Activated T-cell treated with anti-CD3 and anti-CD28 coated beads, Interleukin-2, amount 50 U/mL, for 72 hours (primary cell): ENCODE measurements at regions not wholly inside any gene's neighbourhood (a gene's known extent, or its start where the extent isn't known, plus 50 kb on each side); places are given as distances from the start of the nearest gene placed in this dataset.
A peak's percentile ranks its signal among the peaks of the same experiment; 100 is the strongest.

Source experiments
- ATAC-seq, 2 donors: fragments of 150-1000 bp; cut with Tn5 transposase; replicated peaks in 1 of 2; 2 replicates each; pipeline ENCODE4 v1.10.0; 2021; ENCODE audit warnings: moderate library complexity in 2 of 2, mild to moderate bottlenecking in 1 of 2
- DNase-seq, 2 donors: peaks; one replicate each; pipeline ENCODE4 v3.0.0; 2021 to 2022; ENCODE audit warnings: mixed read lengths in 1 of 2
- H3K27ac Mint-ChIP-seq: one replicate; pipeline ENCODE4 v1.8.0; 2022; ENCODE audit warnings: mild to moderate bottlenecking, moderate library complexity, mixed read lengths
- H3K27me3 Mint-ChIP-seq: one replicate; pipeline ENCODE4 v1.8.0; 2022; ENCODE audit warnings: low read depth, mixed read lengths
- H3K36me3 Mint-ChIP-seq, 2 donors: one replicate each; pipeline ENCODE4 v1.8.0; 2022; ENCODE audit warnings: mixed read lengths in 2 of 2, mild to moderate bottlenecking in 1 of 2; ENCODE audit not compliant: insufficient read depth in 2 of 2
- H3K4me1 Mint-ChIP-seq: one replicate; pipeline ENCODE4 v1.8.0; 2022; ENCODE audit warnings: low read depth, mixed read lengths
- H3K4me3 Mint-ChIP-seq, 2 donors: one replicate each; pipeline ENCODE4 v1.8.0; 2022; ENCODE audit warnings: mild to moderate bottlenecking in 2 of 2, mixed read lengths in 2 of 2, moderate library complexity in 2 of 2
- H3K9me3 Mint-ChIP-seq, 2 donors: one replicate each; pipeline ENCODE4 v1.8.0; 2022; ENCODE audit warnings: mixed read lengths in 2 of 2

- Mint-ChIP-seq H3K4me1 (peaks cover 12% of the 10 kb centered on the region), H3K9me3 (no peaks in the 10 kb centered on the region), H3K27me3 (no peaks in the 10 kb centered on the region), H3K27ac (peak overlapping the region; percentile 47), H3K4me3 (peak overlapping the region; percentile 63 to 75), H3K36me3 (no peaks in the 10 kb centered on the region)
- ATAC-seq (peak; percentile 63 to 73), DNase-seq (peak; percentile 50 to 56)
Observed at GRCh38 chr1:181398544-181398943, 84.8 kb upstream of the CACNA1E start.

GRCh38 chr1:181405584-181405983 is 77.7 kb upstream of the CACNA1E start:
- no peak for DNase-seq
- ATAC-seq: no peak
- no peak overlapping the region for H3K27ac Mint-ChIP-seq

DNA sequence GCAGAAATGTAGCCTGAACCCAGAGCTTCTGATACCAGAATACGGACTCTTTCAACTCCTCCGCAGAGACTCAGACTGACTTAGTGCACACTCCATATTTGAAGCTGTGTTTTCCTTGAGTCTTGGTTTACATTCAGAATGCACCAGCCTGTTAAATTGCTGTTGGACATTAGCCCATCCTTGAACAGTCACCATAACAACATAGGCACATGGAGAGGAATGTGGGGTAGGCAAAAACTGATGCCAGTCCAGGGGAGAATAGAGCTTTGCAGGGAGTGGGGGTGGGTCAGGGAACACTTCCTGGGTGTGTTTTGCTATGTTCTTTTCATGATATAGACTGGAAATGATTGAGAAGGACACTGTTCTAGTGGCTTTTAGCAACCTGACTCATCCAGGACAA is 76.3 kb upstream of the CACNA1E start:
- no peaks in the 10 kb centered on the region for H3K27me3 Mint-ChIP-seq
- H3K27ac Mint-ChIP-seq: no peak overlapping the region
- H3K4me1 Mint-ChIP-seq: peaks cover 17% of the 10 kb centered on the region
- peak in 1 of 2 donors; percentile 35 for ATAC-seq
- no peak for DNase-seq
- no peak overlapping the region for H3K4me3 Mint-ChIP-seq
- H3K36me3 Mint-ChIP-seq: no peaks in the 10 kb centered on the region
- no peaks in the 10 kb centered on the region for H3K9me3 Mint-ChIP-seq

More at GRCh38 chr1:181405584-181405983, 77.7 kb upstream of the CACNA1E start:
- H3K9me3 Mint-ChIP-seq: no peaks in the 10 kb centered on the region
- H3K36me3 Mint-ChIP-seq: no peaks in the 10 kb centered on the region
- no peaks in the 10 kb centered on the region for H3K27me3 Mint-ChIP-seq
- no peak overlapping the region for H3K4me3 Mint-ChIP-seq
- peaks cover 26% of the 10 kb centered on the region for H3K4me1 Mint-ChIP-seq

DNA sequence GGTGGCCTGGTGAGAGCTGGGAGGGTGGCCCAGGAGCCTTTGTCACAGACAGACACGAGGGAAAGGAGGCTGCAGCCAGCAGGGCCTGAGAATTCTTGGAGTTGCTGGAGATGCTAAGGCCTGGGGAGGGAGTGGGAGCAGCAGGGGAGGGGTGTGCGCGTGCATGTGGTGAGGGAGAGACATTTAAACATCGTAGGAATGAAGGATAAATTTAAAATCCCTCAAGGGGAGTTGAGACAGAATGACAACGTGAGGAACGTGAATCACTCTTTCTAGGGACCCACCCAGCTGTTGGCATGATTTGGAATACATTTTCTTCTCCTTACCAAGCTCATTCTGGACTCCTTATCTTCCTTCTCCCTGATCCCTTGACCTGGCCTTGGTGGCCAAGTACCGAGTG is 73.3 kb upstream of the CACNA1E start:
- DNase-seq (no peak), ATAC-seq (no peak)
- H3K9me3 Mint-ChIP-seq: no peaks in the 10 kb centered on the region
- no peaks in the 10 kb centered on the region for H3K36me3 Mint-ChIP-seq
- H3K4me3 Mint-ChIP-seq: no peak overlapping the region
- no peak overlapping the region for H3K27ac Mint-ChIP-seq
- H3K27me3 Mint-ChIP-seq: no peaks in the 10 kb centered on the region
- H3K4me1 Mint-ChIP-seq: peaks cover 18% of the 10 kb centered on the region

DNA sequence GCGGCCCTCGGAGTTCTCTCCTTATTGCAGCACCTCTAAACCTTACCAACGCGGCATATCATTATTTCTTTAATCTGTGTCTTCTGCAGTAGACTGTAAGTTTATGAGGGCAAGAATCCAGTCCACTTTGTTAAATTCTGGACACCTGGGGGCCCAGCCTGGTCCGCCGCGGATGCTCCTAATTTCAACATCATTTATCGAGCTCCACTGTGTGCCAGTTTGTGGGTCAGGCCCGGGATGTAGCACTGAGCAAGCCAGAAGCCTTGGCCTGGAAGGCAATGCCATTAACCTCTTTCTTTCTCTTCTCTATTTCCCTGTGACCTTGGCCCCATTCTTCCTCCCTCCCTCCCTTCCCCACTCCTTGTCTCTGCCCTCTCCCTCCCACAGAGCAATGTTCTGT is 70.6 kb upstream of the CACNA1E start:
- ATAC-seq: no peak
- Mint-ChIP-seq H3K36me3 (no peaks in the 10 kb centered on the region), H3K4me3 (no peak overlapping the region)

GRCh38 chr1:181413195-181413815 is 70.0 kb upstream of the CACNA1E start:
- H3K36me3 Mint-ChIP-seq: no peaks in the 10 kb centered on the region
- no peak overlapping the region for H3K4me3 Mint-ChIP-seq
- no peak for ATAC-seq
- no peaks in the 10 kb centered on the region for H3K9me3 Mint-ChIP-seq
- no peaks in the 10 kb centered on the region for H3K27me3 Mint-ChIP-seq
- H3K27ac Mint-ChIP-seq: no peak overlapping the region
- H3K4me1 Mint-ChIP-seq: peaks cover 5% of the 10 kb centered on the region
- DNase-seq: no peak

More for the DNA sequence above, 70.6 kb upstream of the CACNA1E start:
- no peak for DNase-seq
- Mint-ChIP-seq H3K27me3 (no peaks in the 10 kb centered on the region), H3K4me1 (peaks cover 11% of the 10 kb centered on the region), H3K9me3 (no peaks in the 10 kb centered on the region), H3K27ac (no peak overlapping the region)

DNA sequence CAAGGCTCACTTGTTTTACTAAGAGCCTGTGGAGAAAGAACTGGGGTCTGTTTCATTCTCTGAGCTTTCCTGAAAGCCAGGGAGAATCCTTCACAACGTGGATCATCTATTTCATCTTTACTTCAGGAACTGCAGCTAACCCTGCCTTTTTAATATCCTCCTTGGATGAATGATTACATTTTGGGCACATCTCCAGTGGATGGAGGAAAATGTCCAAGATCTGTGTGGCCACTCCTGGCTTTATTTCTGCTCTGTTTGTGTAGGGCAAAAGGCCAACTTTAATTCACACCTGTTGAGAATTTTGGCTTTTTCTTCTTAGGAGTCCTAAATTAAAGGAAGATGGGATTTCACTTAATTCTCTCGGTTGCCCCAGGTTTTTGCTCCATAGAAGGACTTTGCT is 69.5 kb upstream of the CACNA1E start:
- Mint-ChIP-seq H3K9me3 (no peaks in the 10 kb centered on the region), H3K27ac (no peak overlapping the region), H3K4me3 (no peak overlapping the region), H3K36me3 (no peaks in the 10 kb centered on the region), H3K27me3 (no peaks in the 10 kb centered on the region), H3K4me1 (peaks cover 4% of the 10 kb centered on the region)
- ATAC-seq: no peak
- DNase-seq: no peak

DNA sequence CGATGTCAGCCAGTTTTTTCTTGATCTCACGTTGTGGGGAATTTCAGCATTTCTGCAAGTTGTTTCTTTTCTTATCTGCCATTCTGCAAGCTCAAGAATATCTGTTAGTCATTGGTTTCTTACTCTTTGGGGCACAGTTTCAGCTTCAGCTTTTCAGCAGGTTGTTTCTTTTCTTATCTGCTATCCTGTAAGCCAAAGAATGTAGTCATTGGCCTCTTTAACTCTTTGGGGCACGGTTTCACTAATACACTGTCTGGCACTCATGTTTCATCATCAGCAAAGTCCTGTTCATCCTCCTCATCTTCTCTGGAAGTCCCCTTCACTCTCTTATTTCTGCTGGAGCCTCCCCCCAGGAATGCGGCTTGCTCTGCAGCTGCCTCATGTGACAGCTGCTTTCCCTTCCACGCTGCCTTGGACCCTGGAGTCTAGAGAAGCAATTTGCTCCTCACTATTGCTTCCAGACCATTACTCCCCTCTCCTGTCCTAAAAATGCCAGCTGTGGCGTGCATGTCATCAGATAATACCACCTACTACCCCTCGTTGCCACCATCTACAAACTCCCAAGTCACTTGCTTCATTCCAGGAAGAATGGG is 67.0 kb upstream of the CACNA1E start:
- peak; percentile 81 to 88 for ATAC-seq
- no peak overlapping the region for H3K27ac Mint-ChIP-seq
- no peaks in the 10 kb centered on the region for H3K27me3 Mint-ChIP-seq

DNA sequence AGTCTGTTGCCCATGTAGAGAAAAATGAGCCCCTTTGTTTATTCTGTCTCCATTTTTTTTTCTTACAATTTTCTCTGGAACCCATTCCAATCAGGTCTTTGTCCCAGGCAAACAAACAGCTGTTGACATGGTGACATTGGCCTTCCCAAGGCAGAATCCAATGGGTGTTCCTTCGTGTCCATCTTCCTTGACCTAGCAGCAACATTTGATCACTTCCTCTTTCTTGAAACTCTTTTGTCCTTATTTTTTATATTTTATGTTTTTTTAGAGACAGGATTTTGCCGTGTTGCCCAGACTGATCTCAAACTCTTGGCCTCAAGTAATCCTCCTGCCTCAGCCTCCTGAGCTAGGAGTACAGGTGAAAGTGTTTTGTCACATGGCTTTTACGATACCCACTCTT is 65.4 kb upstream of the CACNA1E start:
- Mint-ChIP-seq H3K36me3 (no peaks in the 10 kb centered on the region), H3K9me3 (no peaks in the 10 kb centered on the region), H3K4me3 (no peak overlapping the region), H3K4me1 (peaks cover 4% of the 10 kb centered on the region), H3K27ac (no peak overlapping the region), H3K27me3 (no peaks in the 10 kb centered on the region)
- no peak for DNase-seq
- ATAC-seq: no peak

More for the DNA sequence above, 67.0 kb upstream of the CACNA1E start:
- no peaks in the 10 kb centered on the region for H3K36me3 Mint-ChIP-seq
- H3K4me3 Mint-ChIP-seq: no peak overlapping the region
- no peaks in the 10 kb centered on the region for H3K9me3 Mint-ChIP-seq
- DNase-seq: peak in 1 of 2 donors; percentile 15
- peaks cover 4% of the 10 kb centered on the region for H3K4me1 Mint-ChIP-seq

- DNase-seq (peak; percentile 34 to 38), ATAC-seq (peak; percentile 48 to 63)
- Mint-ChIP-seq H3K4me3 (no peak overlapping the region), H3K4me1 (peaks cover 18% of the 10 kb centered on the region), H3K27ac (no peak overlapping the region), H3K36me3 (no peaks in the 10 kb centered on the region), H3K9me3 (no peaks in the 10 kb centered on the region), H3K27me3 (peaks cover 36% of the 10 kb centered on the region)
Observed at GRCh38 chr1:181423301-181423918, 59.9 kb upstream of the CACNA1E start.

GRCh38 chr1:181424786-181425403 is 58.4 kb upstream of the CACNA1E start:
- H3K27me3 Mint-ChIP-seq: peaks cover 36% of the 10 kb centered on the region
- H3K27ac Mint-ChIP-seq: peak overlapping the region; percentile 69
- no peaks in the 10 kb centered on the region for H3K9me3 Mint-ChIP-seq
- DNase-seq (peak; percentile 76 to 82), ATAC-seq (peak; percentile 63 to 71)
- H3K36me3 Mint-ChIP-seq: no peaks in the 10 kb centered on the region
- peak overlapping the region; percentile 68 to 80 for H3K4me3 Mint-ChIP-seq
- H3K4me1 Mint-ChIP-seq: peaks cover 22% of the 10 kb centered on the region

DNA sequence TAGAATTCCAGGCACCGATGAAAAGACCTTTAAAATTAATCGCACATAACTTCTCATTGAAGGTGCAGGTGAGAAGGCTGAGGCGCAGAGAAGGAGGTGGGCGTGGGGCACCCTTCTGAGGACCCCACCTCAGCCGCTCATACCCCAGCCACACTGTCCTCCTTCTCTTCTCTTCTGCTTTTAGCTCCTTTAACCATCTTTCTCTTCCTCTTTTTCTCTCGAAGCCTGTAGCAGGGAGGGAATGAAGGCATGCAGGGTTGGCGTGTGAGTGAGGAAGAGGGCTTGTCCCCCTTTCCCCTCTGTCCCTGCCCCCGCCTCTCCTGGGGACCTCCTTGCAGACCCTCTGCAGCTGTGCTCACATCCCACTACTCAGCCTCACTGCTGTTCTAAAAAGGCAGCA is 57.8 kb upstream of the CACNA1E start:
- Mint-ChIP-seq H3K27ac (no peak overlapping the region), H3K4me1 (peaks cover 24% of the 10 kb centered on the region), H3K9me3 (no peaks in the 10 kb centered on the region), H3K4me3 (no peak overlapping the region), H3K36me3 (no peaks in the 10 kb centered on the region), H3K27me3 (peaks cover 36% of the 10 kb centered on the region)
- DNase-seq (no peak), ATAC-seq (no peak)

- H3K27me3 Mint-ChIP-seq: peaks cover 44% of the 10 kb centered on the region
- no peaks in the 10 kb centered on the region for H3K9me3 Mint-ChIP-seq
- peaks cover 14% of the 10 kb centered on the region for H3K4me1 Mint-ChIP-seq
- no peak for DNase-seq
- H3K36me3 Mint-ChIP-seq: no peaks in the 10 kb centered on the region
- no peak overlapping the region for H3K4me3 Mint-ChIP-seq
- ATAC-seq: no peak
- H3K27ac Mint-ChIP-seq: no peak overlapping the region
Observed at GRCh38 chr1:181429462-181429861, 53.9 kb upstream of the CACNA1E start.
